ENCODE measurements at regions not wholly inside any gene's neighbourhood (a gene's known extent, or its start where the extent isn't known, plus 50 kb on each side); places are given as distances from the start of the nearest gene placed in this dataset.

DNA sequence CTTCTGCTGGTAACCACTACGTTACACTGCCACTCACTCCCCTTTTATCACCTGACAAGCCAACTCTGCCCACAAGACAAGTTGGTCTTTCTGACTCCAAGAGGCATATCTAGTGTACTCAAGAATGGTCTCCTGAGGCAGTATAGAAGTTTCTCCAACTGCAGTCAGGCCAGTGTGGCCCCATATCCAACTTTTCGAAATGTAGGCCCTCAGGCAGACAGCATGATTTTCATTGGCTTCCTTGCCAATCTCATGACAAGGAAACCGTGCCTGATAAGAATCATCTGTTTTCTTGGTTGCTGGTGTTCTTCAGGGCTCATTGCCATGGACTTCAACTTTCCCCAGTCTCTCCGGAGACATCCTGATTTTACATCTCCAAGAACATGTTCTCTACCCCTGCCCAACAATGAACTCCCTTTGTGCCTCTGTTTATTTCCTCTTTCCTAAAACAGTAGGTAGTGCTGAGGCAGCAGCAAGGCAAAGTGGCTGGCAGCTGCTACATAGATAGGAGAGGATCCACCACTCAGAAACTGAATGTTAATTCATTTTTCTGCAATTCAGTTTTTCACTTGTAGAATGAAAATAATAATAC is 62.6 kb upstream of the SEMA6A start:
- Mint-ChIP-seq H3K4me1 (no peaks in the 10 kb centered on the region), H3K27me3 (no peaks in the 10 kb centered on the region), H3K27ac (no peak overlapping the region), H3K4me3 (no peak overlapping the region), H3K36me3 (ENCODE audit: low read depth) (no peaks in the 10 kb centered on the region)
- ATAC-seq, result no peak
- no peak for DNase-seq
- H3K9me3 ChIP-seq (ENCODE audit: control insufficient read depth, low read length, poor library complexity, severe bottlenecking), result no peaks in the 10 kb centered on the region

DNA sequence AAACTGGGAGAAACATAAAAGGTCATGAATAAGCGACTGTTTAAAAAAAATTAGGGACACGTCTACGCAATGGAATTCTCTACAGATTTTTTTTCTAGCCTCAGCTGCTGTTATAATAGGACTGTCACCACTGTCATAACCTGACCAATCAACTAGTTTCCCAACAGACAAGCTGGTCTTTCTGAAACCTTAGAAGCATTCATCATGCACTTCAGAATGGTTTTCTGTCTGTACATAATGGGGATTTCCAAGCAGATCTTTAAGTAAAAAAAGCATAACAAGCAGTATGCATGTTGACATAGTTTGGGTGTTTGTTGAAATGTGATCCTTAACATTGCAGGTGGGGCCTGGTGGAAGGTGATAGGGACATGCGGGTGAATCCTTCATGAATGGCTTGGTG is 58.3 kb upstream of the SEMA6A start:
- H3K9me3 ChIP-seq (ENCODE audit: control insufficient read depth, low read length, poor library complexity, severe bottlenecking), result no peaks in the 10 kb centered on the region
- ATAC-seq (no peak), DNase-seq (no peak)
- peaks cover 1% of the 10 kb centered on the region for H3K27me3 Mint-ChIP-seq
- no peak overlapping the region for H3K4me3 Mint-ChIP-seq
- H3K4me1 Mint-ChIP-seq, result no peaks in the 10 kb centered on the region
- no peaks in the 10 kb centered on the region for H3K36me3 Mint-ChIP-seq (ENCODE audit: low read depth)
- no peak overlapping the region for H3K27ac Mint-ChIP-seq

DNA sequence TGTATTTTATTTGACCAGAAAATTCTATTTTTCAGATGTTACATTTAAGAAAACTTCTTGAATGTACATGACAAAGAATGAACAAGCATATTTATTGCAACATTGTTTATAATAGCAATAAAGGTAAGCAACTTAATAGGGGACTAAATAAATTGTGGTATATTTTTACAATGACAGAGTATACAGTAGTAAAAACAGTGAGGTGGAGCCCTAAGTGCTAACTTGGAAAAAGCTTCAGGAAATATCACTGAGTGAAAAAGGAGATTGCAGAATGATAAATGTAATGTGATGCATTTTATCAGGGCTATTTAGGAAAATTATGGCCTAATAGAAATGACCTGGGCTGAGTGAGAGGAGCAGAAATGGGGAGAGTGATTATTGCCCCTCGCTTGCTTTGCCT is 56.5 kb upstream of the SEMA6A start:
- Mint-ChIP-seq H3K27me3 (peaks cover 10% of the 10 kb centered on the region), H3K4me1 (no peaks in the 10 kb centered on the region), H3K4me3 (no peak overlapping the region), H3K36me3 (ENCODE audit: low read depth) (no peaks in the 10 kb centered on the region), H3K27ac (no peak overlapping the region)
- no peak for ATAC-seq
- no peak for DNase-seq
- no peaks in the 10 kb centered on the region for H3K9me3 ChIP-seq (ENCODE audit: control insufficient read depth, low read length, poor library complexity, severe bottlenecking)

- Mint-ChIP-seq H3K27ac (no peak overlapping the region), H3K36me3 (ENCODE audit: low read depth) (no peaks in the 10 kb centered on the region), H3K4me1 (no peaks in the 10 kb centered on the region), H3K27me3 (peaks cover 14% of the 10 kb centered on the region), H3K4me3 (no peak overlapping the region)
- H3K9me3 ChIP-seq (ENCODE audit: control insufficient read depth, low read length, poor library complexity, severe bottlenecking), result no peaks in the 10 kb centered on the region
- DNase-seq (no peak), ATAC-seq (no peak)
Observed at GRCh38 chr5:116629168-116629567, 54.5 kb upstream of the SEMA6A start.

GRCh38 chr5:116626945-116627679 is 52.5 kb upstream of the SEMA6A start:
- Mint-ChIP-seq H3K27ac (no peak overlapping the region), H3K36me3 (ENCODE audit: low read depth) (no peaks in the 10 kb centered on the region), H3K27me3 (peaks cover 22% of the 10 kb centered on the region), H3K4me1 (no peaks in the 10 kb centered on the region), H3K4me3 (no peak overlapping the region)
- no peaks in the 10 kb centered on the region for H3K9me3 ChIP-seq (ENCODE audit: control insufficient read depth, low read length, poor library complexity, severe bottlenecking)
- no peak for ATAC-seq
- no peak for DNase-seq

- Mint-ChIP-seq H3K27me3 (peaks cover 22% of the 10 kb centered on the region), H3K27ac (no peak overlapping the region), H3K36me3 (ENCODE audit: low read depth) (no peaks in the 10 kb centered on the region), H3K4me1 (no peaks in the 10 kb centered on the region), H3K4me3 (no peak overlapping the region)
- ATAC-seq, result no peak
- no peak for DNase-seq
- no peaks in the 10 kb centered on the region for H3K9me3 ChIP-seq (ENCODE audit: control insufficient read depth, low read length, poor library complexity, severe bottlenecking)
Observed at GRCh38 chr5:116626272-116626723, 51.7 kb upstream of the SEMA6A start.

All from T-helper 17 cell (primary cell).